ENCODE measurements at regions not wholly inside any gene's neighbourhood (a gene's known extent, or its start where the extent isn't known, plus 50 kb on each side); places are given as distances from the start of the nearest gene placed in this dataset.

GRCh38 chr21:41639336-41639735, 127.5 kb downstream of the RIPK4 start:
- no peak for TF ChIP-seq CTCF (IDR thresholded peaks at IDR 0.05)
- TF ChIP-seq POLR2A (IDR thresholded peaks at IDR 0.05) = no peak
